Thyroid gland (tissue), 4 donors: ENCODE measurements at regions not wholly inside any gene's neighbourhood (a gene's known extent, or its start where the extent isn't known, plus 50 kb on each side); places are given as distances from the start of the nearest gene placed in this dataset.
"Not testable (repeated sequence)": the region's sequence is repeated elsewhere in the genome, so short reads cannot be mapped to it uniquely, and the experiment has no call there.

Experiments used
- DNase-seq, 2 donors: peaks; one replicate each; pipeline ENCODE4 v3.0.0-alpha.2; 2019
- H3K27ac ChIP-seq, 3 donors: fragments of 200-600 bp; sonication (generic); 1 replicate in 2 of 3; 2 replicates in 1 of 3; pipeline ENCODE4 v1.5.1; 2016 to 2019; ENCODE audit warnings: mild to moderate bottlenecking in 1 of 3, moderate library complexity in 1 of 3
- H3K27me3 ChIP-seq: fragments of 200-600 bp; sonication (generic); one replicate; pipeline ENCODE4 v1.5.1; 2019
- H3K36me3 ChIP-seq, 2 donors: fragments of 200-600 bp; sonication (generic); one replicate each; pipeline ENCODE4 v1.5.1; 2016 to 2019
- H3K4me1 ChIP-seq, 2 donors: fragments of 200-600 bp; sonication (generic); one replicate each; pipeline ENCODE4 v1.5.1; 2017 to 2019
- H3K4me3 ChIP-seq, 3 donors: fragments of 200-600 bp; sonication (generic); replicated peaks in 1 of 3; 1 replicate in 2 of 3; 2 replicates in 1 of 3; pipeline ENCODE4 v1.5.1; 2016; ENCODE audit warnings: mild to moderate bottlenecking in 1 of 3
- H3K9me3 ChIP-seq: fragments of 200-600 bp; sonication (generic); one replicate; pipeline ENCODE4 v1.5.1; 2017
- CTCF ChIP-seq, 6 experiments: fragments of 200-600 bp in 3 of 6; fragments of 450-650 bp in 3 of 6; sonication (generic) in 3 of 6; IDR thresholded peaks; one replicate each; pipeline ENCODE4 v1.5.1; 2016 to 2019; ENCODE audit warnings: antibody characterized with exemption in 6 of 6, mild to moderate bottlenecking in 2 of 6, inconsistent platforms in 1 of 6, moderate library complexity in 1 of 6
- POLR2A ChIP-seq, 2 donors: fragments of 450-650 bp; IDR thresholded peaks; one replicate each; pipeline ENCODE4 v1.6.1; 2017; ENCODE audit warnings: antibody characterized with exemption in 2 of 2, mild to moderate bottlenecking in 2 of 2, moderate library complexity in 1 of 2
- WGBS, 2 donors: methylation state at CpG; one replicate each; pipeline ENCODE4 v1.1.5; 2017; 5-methylcytosine and 5-hydroxymethylcytosine counted together
- intact Hi-C: fragments of 100-400 bp; cut with DNase I; formaldehyde crosslinking; loops from one replicate; pipeline ENCODE4 v1.15.1; 2023

GRCh38 chr6:144416773-144417172, 131.6 kb downstream of the UTRN start:
- no peaks in the 10 kb centered on the region for H3K36me3 ChIP-seq
- WGBS, 2 donors: 41 to 78% methylated on average over 1 of the region's 1 CpG
- TF ChIP-seq POLR2A (IDR thresholded peaks at IDR 0.05): no peak
- no peak for TF ChIP-seq CTCF (IDR thresholded peaks at IDR 0.05)
- DNase-seq: no peak
- intact Hi-C loops: no loop called here
- no peaks in the 10 kb centered on the region for H3K27me3 ChIP-seq
- no peaks in the 10 kb centered on the region for H3K9me3 ChIP-seq
- no peaks in the 10 kb centered on the region for H3K4me1 ChIP-seq
- no peak overlapping the region for H3K4me3 ChIP-seq
- no peak overlapping the region for H3K27ac ChIP-seq

GRCh38 chr6:144417681-144418080, 132.5 kb downstream of the UTRN start:
- Histone ChIP-seq H3K27ac (no peak overlapping the region), H3K36me3 (no peaks in the 10 kb centered on the region), H3K4me1 (no peaks in the 10 kb centered on the region)

DNA sequence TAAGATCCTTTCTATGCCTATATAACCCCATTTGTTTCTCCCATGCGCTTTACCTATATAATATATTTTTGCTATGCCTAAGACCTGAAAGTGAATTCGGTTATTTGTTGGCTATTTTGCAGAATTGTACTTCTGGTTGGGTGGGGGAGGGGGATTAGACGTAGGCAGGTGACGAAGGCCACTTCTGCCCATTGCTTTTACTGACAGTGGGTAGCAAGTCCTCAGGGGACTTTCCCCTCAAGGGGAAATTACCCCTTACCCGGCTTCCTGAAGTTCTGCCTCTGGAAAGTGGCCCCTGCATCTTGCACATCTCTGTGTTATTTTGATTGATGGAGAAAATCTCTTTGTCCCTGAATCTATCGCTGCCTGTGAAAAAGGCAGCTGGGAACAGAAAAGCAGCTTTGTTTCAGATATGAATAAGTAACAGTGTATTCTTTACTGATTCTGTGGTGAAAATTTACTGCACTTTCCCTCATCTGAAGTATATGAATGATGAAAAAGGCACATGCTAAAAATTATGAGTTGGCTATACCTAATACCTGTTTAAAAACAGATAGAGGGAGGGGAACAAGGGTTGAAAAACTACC, 133.9 kb downstream of the UTRN start:
- intact Hi-C loops: no loop called here
- no peak for DNase-seq
- no peaks in the 10 kb centered on the region for H3K27me3 ChIP-seq
- no peak overlapping the region for H3K27ac ChIP-seq
- peaks cover 0 to 7% of the 10 kb centered on the region in 2 donors for H3K36me3 ChIP-seq
- no peak overlapping the region for H3K4me3 ChIP-seq
- 78 to 88% methylated on average over 6 of the region's 6 CpGs for WGBS, 2 donors
- TF ChIP-seq CTCF (IDR thresholded peaks at IDR 0.05) (no peak), POLR2A (IDR thresholded peaks at IDR 0.05) (no peak)
- no peaks in the 10 kb centered on the region for H3K4me1 ChIP-seq
- H3K9me3 ChIP-seq: no peaks in the 10 kb centered on the region

More at GRCh38 chr6:144417681-144418080, 132.5 kb downstream of the UTRN start:
- TF ChIP-seq CTCF (IDR thresholded peaks at IDR 0.05) (no peak), POLR2A (IDR thresholded peaks at IDR 0.05) (no peak)
- Histone ChIP-seq H3K4me3 (no peak overlapping the region), H3K27me3 (no peaks in the 10 kb centered on the region), H3K9me3 (no peaks in the 10 kb centered on the region)
- intact Hi-C loops: no loop called here
- DNase-seq: no peak

GRCh38 chr6:144423167-144423566, 138.0 kb downstream of the UTRN start:
- Histone ChIP-seq H3K27me3 (no peaks in the 10 kb centered on the region), H3K4me1 (no peaks in the 10 kb centered on the region), H3K4me3 (no peak overlapping the region), H3K27ac (no peak overlapping the region), H3K36me3 (peaks cover 0 to 19% of the 10 kb centered on the region in 2 donors), H3K9me3 (no peaks in the 10 kb centered on the region)
- 56 to 71% methylated on average over 2 to 3 of the region's 3 CpGs for WGBS, 2 donors
- DNase-seq: no peak
- TF ChIP-seq POLR2A (IDR thresholded peaks at IDR 0.05) (no peak), CTCF (IDR thresholded peaks at IDR 0.05) (no peak)
- intact Hi-C loops: no loop called here

DNA sequence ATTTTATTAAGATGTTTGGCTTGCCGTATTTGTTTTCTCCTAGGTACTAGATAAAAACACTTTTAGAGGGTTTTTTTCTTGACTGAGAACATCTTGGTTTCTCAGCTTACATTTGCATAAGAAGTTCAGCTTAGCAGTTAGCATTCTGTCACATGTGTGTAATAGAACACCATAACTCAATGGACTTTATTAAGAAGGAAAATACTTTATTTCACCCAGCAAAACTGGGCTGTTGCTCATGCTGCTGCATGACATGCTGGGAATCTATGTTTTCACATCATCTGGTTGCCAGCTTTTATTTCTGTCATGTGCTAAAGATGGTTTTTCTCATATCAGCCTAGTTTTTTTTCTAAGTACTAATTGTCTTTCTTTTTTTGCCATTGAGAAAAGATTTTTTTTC, 144.6 kb downstream of the UTRN start:
- intact Hi-C loops: no loop called here
- peaks cover 9 to 25% of the 10 kb centered on the region in 2 donors for H3K36me3 ChIP-seq

GRCh38 chr6:144433446-144433845, 148.3 kb downstream of the UTRN start:
- H3K4me3 ChIP-seq, H3K4me1 ChIP-seq: not testable (repeated sequence)
- peaks cover 22 to 38% of the 10 kb centered on the region in 2 donors for H3K36me3 ChIP-seq

More for the DNA sequence above, 144.6 kb downstream of the UTRN start:
- no peak overlapping the region for H3K27ac ChIP-seq
- no peaks in the 10 kb centered on the region for H3K27me3 ChIP-seq
- TF ChIP-seq CTCF (IDR thresholded peaks at IDR 0.05) (no peak), POLR2A (IDR thresholded peaks at IDR 0.05) (no peak)
- DNase-seq: no peak
- no peak overlapping the region for H3K4me3 ChIP-seq
- no peaks in the 10 kb centered on the region for H3K4me1 ChIP-seq
- WGBS, 2 donors: 95 to 98% methylated on average over 1 of the region's 1 CpG
- no peaks in the 10 kb centered on the region for H3K9me3 ChIP-seq

More at GRCh38 chr6:144433446-144433845, 148.3 kb downstream of the UTRN start:
- H3K27ac ChIP-seq, intact Hi-C loops, H3K9me3 ChIP-seq, DNase-seq, H3K27me3 ChIP-seq: not testable (repeated sequence)
- 98 to 100% methylated on average over 5 to 21 of the region's 24 CpGs for WGBS, 2 donors
